Gastroesophageal sphincter (tissue), 2 donors: ENCODE measurements at regions not wholly inside any gene's neighbourhood (a gene's known extent, or its start where the extent isn't known, plus 50 kb on each side); places are given as distances from the start of the nearest gene placed in this dataset.

Experiments
- POLR2A ChIP-seq, 2 donors: fragments of 450-650 bp; IDR thresholded peaks; one replicate each; pipeline ENCODE4 v1.6.1; 2017; ENCODE audit warnings: antibody characterized with exemption in 2 of 2, mild to moderate bottlenecking in 2 of 2, moderate library complexity in 1 of 2
- POLR2AphosphoS5 ChIP-seq: sonication (generic); formaldehyde crosslinking; IDR thresholded peaks from one replicate; pipeline ENCODE4 v1.6.1; 2017; ENCODE audit warnings: antibody characterized with exemption

GRCh38 chr7:157088136-157088535 lies 50.6 kb upstream of the UBE3C start:
- TF ChIP-seq POLR2A (IDR thresholded peaks at IDR 0.05) (no peak), POLR2AphosphoS5 (no peak)
